HG03469 (cell line): ENCODE measurements at regions not wholly inside any gene's neighbourhood (a gene's known extent, or its start where the extent isn't known, plus 50 kb on each side); places are given as distances from the start of the nearest gene placed in this dataset.
A peak's percentile ranks its signal among the peaks of the same experiment; 100 is the strongest.

Source experiments
- ATAC-seq: cut with Tn5 transposase; IDR thresholded peaks from one replicate; pipeline ENCODE4 v1.9.1; 2021; ENCODE audit warnings: mild to moderate bottlenecking, moderate library complexity, moderate number of reproducible peaks; ENCODE audit not compliant: unreplicated experiment

GRCh38 chr13:76466043-76466442 lies 420.2 kb downstream of the KCTD12 start:
- no peak for ATAC-seq

- ATAC-seq: no peak
Observed at GRCh38 chr13:76463314-76463713, 422.9 kb downstream of the KCTD12 start.

DNA sequence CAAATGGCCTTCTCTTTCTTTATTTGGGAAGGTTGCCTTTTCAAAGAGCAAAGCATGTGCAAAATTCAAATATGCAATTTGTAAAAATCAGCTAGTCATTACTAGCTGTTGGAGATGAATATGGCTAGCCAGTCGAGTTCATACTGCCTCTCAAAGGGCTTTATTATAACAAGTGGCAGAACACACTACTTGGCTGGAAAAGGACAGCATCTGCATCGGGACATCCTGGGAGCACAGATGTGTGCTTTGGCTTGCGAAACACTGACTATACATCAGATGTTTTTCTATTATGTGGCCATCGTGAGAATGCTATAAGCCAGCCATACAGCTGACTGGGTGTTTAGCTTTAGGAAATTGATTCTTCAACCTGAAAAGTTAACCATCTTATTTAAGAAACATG lies 424.2 kb downstream of the KCTD12 start:
- no peak for ATAC-seq

GRCh38 chr13:76461484-76461883 lies 424.7 kb downstream of the KCTD12 start:
- no peak for ATAC-seq

GRCh38 chr13:76459863-76460262 lies 426.3 kb downstream of the KCTD12 start:
- no peak for ATAC-seq

GRCh38 chr13:76455960-76456359 lies 430.2 kb downstream of the KCTD12 start:
- no peak for ATAC-seq

DNA sequence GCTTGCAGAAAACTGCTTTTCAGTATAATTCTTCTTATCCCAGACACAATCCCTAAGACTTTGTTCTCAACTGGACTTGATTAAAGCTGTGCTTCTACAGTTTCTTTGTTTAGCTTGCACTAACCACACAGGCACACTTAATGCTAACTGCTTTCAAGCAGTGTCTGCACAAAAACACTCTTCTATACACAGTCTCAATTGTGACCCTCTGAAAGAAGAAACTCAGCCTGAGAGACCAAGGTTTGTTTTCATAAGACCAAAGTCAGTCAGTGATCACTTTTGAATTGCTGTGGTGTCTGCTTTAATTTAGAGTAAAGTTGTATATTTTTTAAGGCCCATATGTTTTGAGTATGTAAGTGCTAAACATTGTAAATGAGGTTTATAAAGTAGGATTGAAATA lies 431.2 kb downstream of the KCTD12 start:
- no peak for ATAC-seq

DNA sequence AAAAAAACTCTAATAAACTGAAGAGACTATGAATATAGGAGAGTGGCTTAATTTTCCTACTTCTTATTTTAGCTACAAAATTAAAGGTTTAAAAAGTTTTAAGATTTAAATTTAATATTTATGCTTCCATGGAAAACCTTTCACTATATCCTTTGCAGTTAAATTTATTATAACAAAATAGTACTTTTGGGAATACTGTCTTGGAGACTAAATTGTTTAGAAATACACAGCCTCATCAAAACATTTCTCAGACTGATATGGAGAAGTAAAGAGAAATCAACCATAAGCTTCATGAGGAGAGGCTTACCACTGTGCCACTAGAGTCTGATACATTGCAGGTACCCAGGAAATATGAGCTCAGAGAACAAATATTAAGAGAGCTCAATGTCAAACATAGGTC lies 436.5 kb downstream of the KCTD12 start:
- ATAC-seq: no peak

- ATAC-seq: no peak
Observed at GRCh38 chr13:76446191-76446590, 440.0 kb downstream of the KCTD12 start.

GRCh38 chr13:76440568-76440967 lies 445.6 kb downstream of the KCTD12 start:
- ATAC-seq: peak; percentile 98

DNA sequence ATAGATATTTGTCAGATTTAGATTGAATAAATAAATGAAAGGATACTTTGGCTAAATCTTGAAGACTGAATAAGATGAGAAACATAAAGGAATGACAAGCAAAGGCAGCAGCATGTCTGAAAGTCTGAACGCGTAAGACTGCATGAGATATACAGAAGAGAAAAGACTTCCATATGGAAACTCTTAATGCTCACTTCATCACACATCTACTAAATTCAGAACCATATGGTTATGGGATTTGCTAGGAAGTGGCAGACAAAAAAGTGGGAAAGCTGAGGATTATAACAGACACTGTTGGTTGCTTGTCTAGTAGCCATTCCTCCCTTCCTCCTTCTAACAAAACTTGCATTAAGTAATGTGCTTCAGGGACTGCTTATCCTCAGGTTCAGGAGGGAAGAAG lies 446.7 kb downstream of the KCTD12 start:
- no peak for ATAC-seq

GRCh38 chr13:76438050-76438449 lies 448.2 kb downstream of the KCTD12 start:
- ATAC-seq: no peak

- no peak for ATAC-seq
Observed at GRCh38 chr13:76425935-76426334, 460.3 kb downstream of the KCTD12 start.

GRCh38 chr13:76421011-76421410 lies 465.2 kb downstream of the KCTD12 start:
- ATAC-seq: no peak

DNA sequence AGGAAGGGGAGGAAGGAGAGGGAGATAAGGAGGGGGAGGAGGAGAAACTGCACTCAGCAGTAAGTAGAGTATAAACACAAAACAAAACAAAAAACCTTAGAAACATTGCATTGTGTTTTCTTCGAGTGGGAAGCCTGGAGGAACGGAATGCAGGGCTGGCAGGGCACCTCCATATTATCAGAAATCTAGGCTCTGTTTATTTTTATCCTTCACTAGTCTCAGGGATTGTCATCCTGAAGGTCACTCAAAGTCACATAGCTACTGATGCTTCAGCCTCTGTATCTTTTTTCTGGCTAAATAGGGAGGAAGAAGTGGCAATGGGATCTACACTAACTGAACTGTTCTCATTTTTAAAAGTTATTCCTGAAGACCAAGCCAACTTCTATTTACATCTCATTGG lies 467.8 kb downstream of the KCTD12 start:
- no peak for ATAC-seq

- no peak for ATAC-seq
Observed at GRCh38 chr13:76414320-76414719, 471.9 kb downstream of the KCTD12 start.

DNA sequence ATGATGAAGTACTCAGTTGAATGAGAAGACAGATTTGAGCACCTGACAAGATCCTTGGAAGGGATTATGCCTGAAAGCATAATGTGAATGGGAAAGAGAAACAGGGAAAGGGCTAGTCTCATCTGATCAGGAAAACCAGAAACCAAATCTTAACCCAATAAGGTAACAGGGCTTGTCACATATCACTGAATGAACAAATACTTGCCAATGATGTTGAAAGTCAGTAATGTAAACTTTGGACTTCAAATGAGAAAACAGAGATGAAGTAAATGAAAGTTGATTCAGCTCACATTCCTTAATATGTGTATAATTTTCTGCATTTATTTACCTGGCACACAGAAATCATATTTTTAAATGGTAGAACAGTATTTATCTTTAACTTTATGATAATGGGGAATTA lies 480.0 kb downstream of the KCTD12 start:
- ATAC-seq: no peak

- no peak for ATAC-seq
Observed at GRCh38 chr13:76398425-76398824, 487.8 kb downstream of the KCTD12 start.

- no peak for ATAC-seq
Observed at GRCh38 chr13:76397413-76397812, 488.8 kb downstream of the KCTD12 start.

- no peak for ATAC-seq
Observed at GRCh38 chr13:76389321-76389720, 496.9 kb downstream of the KCTD12 start.

DNA sequence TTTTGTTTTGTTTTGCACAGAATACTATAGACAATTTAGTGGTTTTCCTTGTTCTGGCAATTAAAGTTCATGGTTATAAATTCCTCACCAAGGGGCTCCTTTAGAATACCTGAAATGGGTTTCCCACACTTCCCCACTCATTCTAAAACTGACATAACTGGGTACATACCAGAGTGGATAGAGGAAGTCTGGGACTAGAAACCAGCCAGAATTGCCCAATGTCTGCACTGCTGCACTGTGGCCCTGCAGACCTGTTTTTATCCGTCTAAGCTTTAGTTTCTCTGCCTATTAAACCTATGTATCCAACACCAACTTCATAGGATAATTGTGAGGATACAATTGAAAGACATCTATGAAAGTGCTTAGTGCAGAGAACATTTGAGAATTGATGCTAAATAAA lies 498.6 kb downstream of the KCTD12 start:
- no peak for ATAC-seq

- ATAC-seq: no peak
Observed at GRCh38 chr13:76386321-76386720, 499.9 kb downstream of the KCTD12 start.

- ATAC-seq: no peak
Observed at GRCh38 chr13:76385586-76385985, 500.6 kb downstream of the KCTD12 start.
